ENCODE measurements at regions not wholly inside any gene's neighbourhood (a gene's known extent, or its start where the extent isn't known, plus 50 kb on each side); places are given as distances from the start of the nearest gene placed in this dataset.
"Not testable (repeated sequence)": the region's sequence is repeated elsewhere in the genome, so short reads cannot be mapped to it uniquely, and the experiment has no call there.

- no peak for DNase-seq
These were observed 650.7 kb upstream of the GRID2 start for GRCh38 chr4:91653067-91653466.

DNA sequence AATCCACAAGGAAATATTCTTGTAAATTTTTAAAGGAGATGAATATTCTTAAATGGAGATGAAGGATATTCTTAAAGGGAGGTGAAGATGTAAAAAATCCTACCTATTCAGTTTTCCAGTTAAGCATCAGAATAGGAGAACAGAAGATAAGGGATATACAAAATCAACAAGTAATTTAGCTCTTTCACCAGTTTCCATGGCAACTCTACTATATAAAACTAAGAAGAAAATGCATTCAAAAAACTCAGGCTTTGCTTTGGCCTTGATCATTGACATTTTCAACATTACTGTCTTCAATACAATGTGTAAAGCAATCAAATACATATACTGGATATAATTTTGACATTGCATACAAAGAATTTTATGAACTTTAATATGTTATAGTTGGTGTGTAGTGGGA lies 622.7 kb upstream of the GRID2 start:
- DNase-seq: no peak

- no peak for DNase-seq
These were observed 622.2 kb upstream of the GRID2 start for GRCh38 chr4:91681544-91681943.

- DNase-seq: no peak
These were observed 618.8 kb upstream of the GRID2 start for GRCh38 chr4:91684955-91685354.

DNA sequence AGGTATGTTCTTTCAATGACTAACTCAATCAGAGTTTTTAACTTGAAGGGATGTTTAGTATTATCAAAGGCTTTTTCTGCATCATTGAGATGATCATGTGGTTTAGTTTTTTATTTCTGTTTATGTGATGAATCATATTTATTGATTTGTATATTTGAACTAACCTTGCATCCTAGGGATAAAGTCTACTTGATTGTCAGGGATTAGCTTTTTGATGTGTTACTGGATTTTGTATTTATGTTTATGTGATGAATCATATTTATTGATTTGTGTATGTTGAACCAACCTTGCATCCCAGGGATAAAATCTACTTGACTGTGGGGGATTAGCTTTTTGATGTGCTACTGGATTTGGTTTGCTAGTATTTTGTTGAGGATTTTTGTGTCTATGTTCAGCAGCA lies 615.4 kb upstream of the GRID2 start:
- DNase-seq: no peak

DNA sequence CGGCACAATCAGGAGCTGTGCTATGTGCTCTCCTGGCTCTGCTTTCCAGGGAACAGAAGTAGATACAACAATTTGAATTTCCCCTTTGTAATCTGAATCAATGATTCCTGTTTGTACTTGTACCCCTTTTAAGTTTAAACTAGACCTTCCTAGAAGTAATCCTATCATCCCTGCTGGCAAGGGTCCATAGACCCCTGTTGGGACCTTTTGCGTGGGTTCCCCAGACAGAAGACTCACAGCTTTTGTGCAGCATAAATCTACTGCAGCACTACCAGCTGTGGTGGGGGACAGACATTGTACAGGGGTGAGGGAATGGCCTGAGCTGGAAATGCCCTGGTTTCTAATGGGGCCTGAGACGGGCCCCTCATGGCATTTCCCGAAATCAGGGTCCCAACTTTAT lies 604.1 kb upstream of the GRID2 start:
- not testable (repeated sequence) for DNase-seq

DNA sequence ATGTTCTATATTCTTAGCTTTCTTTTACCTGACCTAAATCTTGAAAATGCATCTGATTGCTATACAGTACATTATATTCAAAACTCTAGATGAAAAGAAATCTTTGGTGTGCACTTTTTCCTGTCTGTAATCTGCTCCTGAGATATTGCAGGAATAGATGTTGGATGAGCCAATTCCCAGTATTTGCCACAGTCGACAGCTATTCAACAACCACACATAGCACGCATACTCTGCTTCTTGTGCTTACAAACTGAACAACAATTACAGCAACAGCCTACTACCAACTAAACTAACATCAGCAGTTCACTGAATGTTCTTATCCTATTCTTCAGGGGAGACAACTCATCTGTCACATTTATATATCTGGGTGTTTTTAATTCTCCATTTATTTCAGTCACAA lies 573.9 kb upstream of the GRID2 start:
- no peak for DNase-seq

DNA sequence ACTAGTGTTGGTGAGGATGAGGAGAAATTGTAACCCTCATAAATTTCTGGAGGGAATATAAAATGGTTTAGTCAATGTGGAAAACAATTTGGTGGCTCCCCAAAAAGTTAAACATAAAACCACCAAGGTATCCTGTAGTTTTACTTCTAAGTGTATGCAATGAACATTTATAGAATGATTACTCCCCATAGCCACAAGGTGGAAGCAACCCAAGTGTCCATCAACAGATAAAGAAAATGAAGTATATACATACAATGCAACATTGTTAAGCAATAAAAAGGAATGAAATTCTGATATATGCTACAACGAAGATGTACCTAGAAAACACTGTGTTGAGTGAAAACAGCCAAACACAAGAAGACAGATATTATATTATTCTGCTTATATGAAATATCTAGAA lies 569.1 kb upstream of the GRID2 start:
- DNase-seq: no peak

GRCh38 chr4:91738831-91739230 lies 564.9 kb upstream of the GRID2 start:
- DNase-seq: not testable (repeated sequence)

DNA sequence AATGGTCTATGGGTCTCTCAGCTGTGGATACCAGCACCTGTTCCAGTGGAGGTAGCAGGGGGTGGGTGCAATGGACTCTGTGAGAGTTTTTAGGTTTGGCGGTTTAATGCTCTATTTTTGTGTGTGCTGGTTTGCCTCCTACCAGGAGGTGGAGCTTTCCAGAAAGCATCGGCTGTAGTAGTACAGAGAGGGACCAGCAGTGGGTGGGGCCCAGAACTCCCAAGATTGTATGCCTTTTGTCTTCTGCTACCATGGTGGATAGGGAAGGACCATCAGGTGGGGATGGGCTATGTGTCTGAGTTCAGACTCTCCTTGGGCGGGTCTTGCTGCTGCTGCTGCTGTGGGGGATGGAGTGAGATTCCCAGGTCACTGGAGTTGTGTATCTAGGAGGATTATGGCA lies 557.2 kb upstream of the GRID2 start:
- DNase-seq: no peak

- no peak for DNase-seq
These were observed 551.8 kb upstream of the GRID2 start for GRCh38 chr4:91751961-91752360.

DNA sequence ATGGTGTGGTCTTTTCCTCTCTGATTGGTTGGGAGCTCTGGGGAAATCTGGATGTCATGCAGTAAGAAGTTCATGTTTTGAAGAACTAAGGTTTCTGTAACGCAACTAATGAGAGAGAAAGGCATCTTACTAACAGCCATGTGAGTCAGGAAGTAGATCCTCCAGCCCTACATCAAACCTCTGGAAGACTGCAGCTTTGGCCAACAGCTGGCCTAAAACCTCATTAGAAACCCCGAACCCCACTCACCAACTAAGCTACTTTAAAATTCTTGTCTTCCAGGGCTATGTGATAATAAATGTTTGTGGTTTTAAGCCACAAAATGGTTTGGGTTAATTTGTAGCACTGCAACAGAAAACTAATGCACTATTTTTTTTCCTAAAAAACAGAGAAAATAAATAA lies 549.0 kb upstream of the GRID2 start:
- DNase-seq: no peak

GRCh38 chr4:91758487-91758886 lies 545.3 kb upstream of the GRID2 start:
- DNase-seq: no peak

GRCh38 chr4:91764085-91764484 lies 539.7 kb upstream of the GRID2 start:
- DNase-seq: no peak

- DNase-seq: no peak
These were observed 533.9 kb upstream of the GRID2 start for GRCh38 chr4:91769912-91770311.

GRCh38 chr4:91791631-91792030 lies 512.1 kb upstream of the GRID2 start:
- not testable (repeated sequence) for DNase-seq

GRCh38 chr4:91795947-91796346 lies 507.8 kb upstream of the GRID2 start:
- no peak for DNase-seq

- DNase-seq: no peak
These were observed 491.4 kb upstream of the GRID2 start for GRCh38 chr4:91812319-91812718.

DNA sequence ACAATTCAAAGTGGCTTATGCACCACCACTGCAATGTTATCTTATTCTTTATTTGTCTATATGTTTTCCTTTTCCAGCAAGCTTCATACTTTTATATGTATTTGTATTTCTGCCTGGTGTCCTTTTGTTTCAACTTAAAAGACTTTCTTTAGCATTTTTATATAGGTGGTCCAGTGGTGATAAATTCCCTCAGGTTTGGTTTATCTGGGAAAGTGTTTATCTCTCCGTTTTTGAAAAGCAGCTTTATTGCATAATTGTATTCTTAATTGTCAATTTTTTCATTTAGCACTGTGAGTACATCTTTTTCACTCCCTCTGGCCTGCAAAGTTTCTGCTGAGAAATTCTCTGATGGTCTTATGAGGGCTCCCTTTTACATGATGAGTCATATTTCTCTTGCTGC lies 479.0 kb upstream of the GRID2 start:
- no peak for DNase-seq

DNA sequence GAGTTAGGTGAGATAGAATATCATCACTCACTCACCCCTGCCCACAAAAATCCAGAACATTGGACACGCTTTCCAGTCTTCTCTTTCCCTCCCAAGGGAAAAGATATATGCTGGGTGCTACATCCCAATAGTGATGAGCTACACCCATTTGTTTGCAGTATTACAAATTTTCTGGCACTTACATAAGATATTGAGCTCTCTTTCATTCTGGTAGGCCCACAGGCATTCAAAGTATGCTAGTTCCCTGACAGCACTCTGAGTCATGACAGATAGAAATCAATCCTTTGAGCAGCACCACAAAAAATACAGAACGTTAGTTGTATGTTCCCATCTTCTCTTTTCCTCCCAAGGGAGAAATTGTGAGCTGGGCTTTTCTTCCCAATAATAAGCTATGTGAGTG lies 477.6 kb upstream of the GRID2 start:
- DNase-seq: no peak

DNA sequence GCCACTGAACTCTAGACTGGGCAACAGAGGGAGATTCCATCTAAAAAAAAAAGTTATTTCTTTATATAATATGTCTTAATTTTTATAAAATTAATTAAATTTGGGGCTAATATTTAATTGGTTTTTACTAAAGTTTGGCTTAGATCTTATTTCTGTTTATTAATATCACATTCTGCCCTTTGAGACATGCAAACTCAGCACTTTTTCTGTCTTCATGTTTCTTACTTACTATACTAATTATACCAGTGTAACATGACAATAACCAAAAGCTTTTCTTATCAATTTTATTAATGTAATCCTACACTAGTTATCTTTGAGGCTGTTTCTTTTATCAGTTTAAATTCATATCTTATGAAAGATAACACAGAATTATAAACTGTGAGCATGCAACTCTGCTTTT lies 475.9 kb upstream of the GRID2 start:
- DNase-seq: no peak

- no peak for DNase-seq
These were observed 474.2 kb upstream of the GRID2 start for GRCh38 chr4:91829531-91829930.

DNA sequence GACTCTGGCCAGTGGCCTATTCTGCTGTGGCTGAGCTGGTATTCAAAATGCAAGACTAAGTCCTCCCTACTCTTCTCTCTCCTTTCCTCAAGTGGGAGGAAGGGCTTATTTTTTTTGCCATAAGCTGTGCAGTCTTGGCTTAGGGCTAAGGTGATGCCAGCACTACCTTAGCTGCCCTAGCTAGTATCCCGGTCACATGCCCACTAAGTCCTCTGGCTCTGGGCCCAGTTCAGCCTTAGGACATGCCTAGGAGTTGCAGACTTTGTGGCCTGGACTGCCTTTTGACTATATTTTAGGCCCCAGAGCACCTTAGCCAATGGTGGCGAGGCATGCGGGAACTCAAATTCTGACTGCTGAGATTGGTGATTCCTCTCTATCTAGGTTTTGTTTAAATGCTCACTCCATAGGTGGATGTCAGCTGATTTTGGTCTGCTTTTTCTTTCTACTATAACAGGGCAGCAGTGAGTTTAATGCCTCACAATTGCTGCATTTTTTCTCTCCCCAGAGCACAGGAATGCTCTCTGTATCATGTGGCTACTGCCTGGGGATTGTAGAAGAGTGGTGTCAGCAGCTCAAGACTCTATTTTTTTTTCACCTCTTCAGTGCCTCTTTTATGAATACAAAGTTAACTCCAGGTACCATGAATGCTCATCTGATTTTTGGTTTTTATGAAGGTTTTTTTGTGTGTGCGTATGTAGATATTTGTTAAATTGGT lies 472.9 kb upstream of the GRID2 start:
- no peak for DNase-seq

DNA sequence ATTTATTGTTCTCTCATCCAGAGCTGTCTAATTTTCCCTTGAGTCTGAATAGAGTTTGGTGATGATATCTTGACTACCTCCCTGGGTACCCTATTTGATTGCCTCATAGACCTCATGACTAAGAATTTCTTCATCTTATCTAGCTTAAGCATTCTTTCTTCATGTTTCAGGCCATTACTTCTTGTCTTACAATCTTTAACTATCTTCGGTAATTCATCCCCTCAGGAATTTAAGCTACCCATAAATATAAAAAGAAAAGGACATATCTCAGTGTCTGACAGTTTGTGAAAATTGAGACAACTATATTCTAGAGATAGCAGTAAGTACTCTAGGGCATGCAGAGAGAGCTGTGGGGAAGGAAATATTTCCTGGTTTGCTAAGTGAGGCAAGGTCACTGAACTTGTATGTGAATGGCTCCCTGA lies 466.1 kb upstream of the GRID2 start:
- DNase-seq: no peak

- DNase-seq: no peak
These were observed 465.4 kb upstream of the GRID2 start for GRCh38 chr4:91838181-91838861.

Measured in cerebellar nuclear complex (tissue), 1 donor.